GM23248 (cell line): ENCODE measurements at regions not wholly inside any gene's neighbourhood (a gene's known extent, or its start where the extent isn't known, plus 50 kb on each side); places are given as distances from the start of the nearest gene placed in this dataset.

Source experiments
- DNase-seq: peaks from one replicate; pipeline ENCODE4 v3.0.0-alpha.2; 2015
- H2AFZ ChIP-seq: fragments of 200-600 bp; sonication (generic); 2 replicates; pipeline ENCODE4 v1.6.1; 2016; ENCODE audit warnings: antibody characterized with exemption
- H3F3A ChIP-seq: fragments of 200-600 bp; sonication (generic); 2 replicates; pipeline ENCODE4 v1.6.1; 2016; ENCODE audit warnings: mild to moderate bottlenecking, antibody characterized with exemption, mixed run types; ENCODE audit not compliant: insufficient read depth
- H3K27ac ChIP-seq: fragments of 200-600 bp; sonication (generic); 2 replicates; pipeline ENCODE4 v1.5.1; 2016; ENCODE audit warnings: mild to moderate bottlenecking
- H3K27me3 ChIP-seq: fragments of 200-600 bp; sonication (generic); replicated peaks from 2 replicates; pipeline ENCODE4 v1.6.1; 2016; ENCODE audit warnings: mild to moderate bottlenecking; ENCODE audit not compliant: insufficient read depth
- H3K36me3 ChIP-seq: fragments of 200-600 bp; sonication (generic); 2 replicates; pipeline ENCODE4 v1.6.1; 2016; ENCODE audit warnings: low read depth, mild to moderate bottlenecking
- H3K4me1 ChIP-seq: fragments of 200-600 bp; sonication (generic); 2 replicates; pipeline ENCODE4 v1.6.1; 2016; ENCODE audit warnings: mild to moderate bottlenecking; ENCODE audit not compliant: insufficient read depth
- H3K4me2 ChIP-seq: fragments of 200-600 bp; sonication (generic); one replicate; pipeline ENCODE4 v1.6.1; 2016; ENCODE audit warnings: mild to moderate bottlenecking; ENCODE audit not compliant: unreplicated experiment
- H3K4me3 ChIP-seq: fragments of 200-600 bp; sonication (generic); 2 replicates; pipeline ENCODE4 v1.5.1; 2016; ENCODE audit warnings: mild to moderate bottlenecking
- H3K79me2 ChIP-seq: fragments of 200-600 bp; sonication (generic); 2 replicates; pipeline ENCODE4 v1.6.1; 2016; ENCODE audit warnings: mild to moderate bottlenecking; ENCODE audit not compliant: insufficient read depth
- H3K9ac ChIP-seq: fragments of 200-600 bp; sonication (generic); 2 replicates; pipeline ENCODE4 v1.6.1; 2016; ENCODE audit warnings: mild to moderate bottlenecking
- H3K9me2 ChIP-seq: fragments of 200-600 bp; sonication (generic); 2 replicates; pipeline ENCODE4 v1.6.1; 2016; ENCODE audit warnings: mixed run types, mild to moderate bottlenecking, moderate library complexity; ENCODE audit not compliant: insufficient read depth
- H3K9me3 ChIP-seq: fragments of 200-600 bp; sonication (generic); one replicate; pipeline ENCODE4 v1.6.1; 2017; ENCODE audit warnings: low read depth
- H4K20me1 ChIP-seq: fragments of 200-600 bp; sonication (generic); 2 replicates; pipeline ENCODE4 v1.6.0; 2016; ENCODE audit not compliant: insufficient read depth
- EZH2 ChIP-seq: fragments of 200-600 bp; sonication (generic); IDR thresholded peaks from 2 replicates; pipeline ENCODE4 v1.6.1; 2018; ENCODE audit warnings: antibody characterized with exemption, mild to moderate bottlenecking; ENCODE audit not compliant: insufficient read depth, poor library complexity, severe bottlenecking
- EZH2phosphoT487 ChIP-seq: fragments of 200-600 bp; sonication (generic); IDR thresholded peaks from 2 replicates; pipeline ENCODE4 v1.6.1; 2018; ENCODE audit warnings: antibody characterized with exemption, moderate library complexity, mild to moderate bottlenecking, low read depth; ENCODE audit not compliant: insufficient read depth
- WGBS, 2 experiments: methylation state at CpG; one replicate each; pipeline ENCODE4 v1.1.6; 2015 to 2017; ENCODE audit warnings: low lambda C conversion rate in 2 of 2, low coverage in 1 of 2; ENCODE audit errors: missing lambda C conversion rate in 2 of 2; 5-methylcytosine and 5-hydroxymethylcytosine counted together
- in situ Hi-C: fragments of 300-500 bp; cut with MboI; formaldehyde crosslinking; loops from 2 replicates; pipeline ENCODE4 v1.15.0; 2020

- no peak overlapping the region for H3K4me2 ChIP-seq
- no peaks in the 10 kb centered on the region for H3K36me3 ChIP-seq
- no peaks in the 10 kb centered on the region for H3K4me1 ChIP-seq
- DNase-seq, result no peak
- H3K4me3 ChIP-seq, result no peak overlapping the region
- H3F3A ChIP-seq, result no peaks in the 10 kb centered on the region
- H3K9me3 ChIP-seq, result no peaks in the 10 kb centered on the region
- H4K20me1 ChIP-seq, result no peaks in the 10 kb centered on the region
- H3K9ac ChIP-seq, result no peak overlapping the region
- TF ChIP-seq EZH2, result no peak
- no peak for TF ChIP-seq EZH2phosphoT487
- no peak overlapping the region for H3K27ac ChIP-seq
- H3K9me2 ChIP-seq, result no peaks in the 10 kb centered on the region
- 68 to 73% methylated on average over 4 of the region's 4 CpGs for WGBS, 2 experiments
- in situ Hi-C loops, result no loop called here
- no peaks in the 10 kb centered on the region for H3K79me2 ChIP-seq
- H3K27me3 ChIP-seq, result peaks cover 9% of the 10 kb centered on the region
- no peak overlapping the region for H2AFZ ChIP-seq
Observed at GRCh38 chr6:37561361-37561760, 61.7 kb upstream of the CCDC167 start.

DNA sequence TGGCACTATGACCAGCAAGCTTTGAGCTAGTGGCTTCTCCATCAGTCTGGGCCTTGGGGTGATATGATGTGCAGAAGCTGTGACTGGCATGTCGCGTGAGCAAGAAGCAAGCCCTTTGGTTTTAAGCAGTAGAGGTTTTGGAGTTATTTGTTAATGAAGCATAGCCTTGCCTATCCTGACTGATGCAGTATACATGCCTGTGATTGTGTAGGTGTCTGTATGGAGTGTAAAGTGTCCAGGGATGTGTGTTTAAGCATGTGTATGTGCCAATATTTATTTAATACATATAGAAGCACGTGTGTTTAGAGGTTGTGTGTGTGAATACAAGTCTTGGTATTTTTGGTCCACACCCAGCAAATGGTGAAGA, 61.0 kb upstream of the CCDC167 start:
- Histone ChIP-seq H4K20me1 (no peaks in the 10 kb centered on the region), H3K27ac (no peak overlapping the region), H3K4me1 (no peaks in the 10 kb centered on the region), H3K9me3 (no peaks in the 10 kb centered on the region), H3K4me2 (no peak overlapping the region), H3K4me3 (no peak overlapping the region), H3K79me2 (no peaks in the 10 kb centered on the region), H3K36me3 (no peaks in the 10 kb centered on the region), H2AFZ (no peak overlapping the region), H3K9ac (no peak overlapping the region), H3K9me2 (no peaks in the 10 kb centered on the region), H3K27me3 (peaks cover 9% of the 10 kb centered on the region), H3F3A (no peaks in the 10 kb centered on the region)
- TF ChIP-seq EZH2phosphoT487, result no peak
- TF ChIP-seq EZH2, result no peak
- no peak for DNase-seq
- 96% methylated on average over 3 of the region's 3 CpGs for WGBS, 2 experiments
- in situ Hi-C loops, result no loop called here

DNA sequence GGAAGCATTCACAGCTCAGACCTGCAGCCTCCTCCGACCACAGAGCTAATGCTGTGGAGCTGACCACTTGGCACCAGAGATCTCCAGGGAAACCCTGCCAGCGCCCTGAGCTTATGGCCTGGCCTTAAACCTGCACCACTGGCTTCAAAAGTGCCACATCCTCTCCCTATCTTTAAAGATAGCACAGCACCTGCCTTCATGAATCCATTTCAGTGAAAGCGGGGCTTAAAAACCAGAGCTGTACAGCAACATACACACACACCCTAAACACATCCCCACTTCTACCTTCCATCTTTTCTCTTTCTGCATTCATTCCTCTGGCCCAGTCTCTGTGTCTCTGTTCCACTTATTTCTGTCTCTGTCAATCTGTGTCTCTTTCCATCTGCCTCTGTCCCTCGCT, 59.8 kb upstream of the CCDC167 start:
- peaks cover 9% of the 10 kb centered on the region for H3K27me3 ChIP-seq
- H3F3A ChIP-seq, result no peaks in the 10 kb centered on the region
- H4K20me1 ChIP-seq, result no peaks in the 10 kb centered on the region
- H2AFZ ChIP-seq, result no peak overlapping the region
- H3K79me2 ChIP-seq, result no peaks in the 10 kb centered on the region
- 77 to 87% methylated on average over 4 of the region's 4 CpGs for WGBS, 2 experiments
- no peak overlapping the region for H3K27ac ChIP-seq
- in situ Hi-C loops, result no loop called here
- no peak overlapping the region for H3K4me2 ChIP-seq
- H3K4me3 ChIP-seq, result no peak overlapping the region
- no peaks in the 10 kb centered on the region for H3K9me3 ChIP-seq
- H3K9me2 ChIP-seq, result no peaks in the 10 kb centered on the region
- H3K36me3 ChIP-seq, result no peaks in the 10 kb centered on the region
- DNase-seq, result no peak
- peaks cover 5% of the 10 kb centered on the region for H3K4me1 ChIP-seq
- no peak overlapping the region for H3K9ac ChIP-seq
- no peak for TF ChIP-seq EZH2
- TF ChIP-seq EZH2phosphoT487, result no peak

GRCh38 chr6:37559050-37559449, 59.4 kb upstream of the CCDC167 start:
- Histone ChIP-seq H3K79me2 (no peaks in the 10 kb centered on the region), H3K36me3 (no peaks in the 10 kb centered on the region), H4K20me1 (no peaks in the 10 kb centered on the region), H3K4me1 (peaks cover 10% of the 10 kb centered on the region), H3K9ac (no peak overlapping the region), H3K27me3 (peaks cover 9% of the 10 kb centered on the region), H2AFZ (no peak overlapping the region), H3K4me3 (no peak overlapping the region), H3K9me2 (no peaks in the 10 kb centered on the region), H3F3A (no peaks in the 10 kb centered on the region), H3K4me2 (no peak overlapping the region), H3K27ac (no peak overlapping the region), H3K9me3 (no peaks in the 10 kb centered on the region)
- WGBS, 2 experiments, result 77 to 82% methylated on average over 6 of the region's 6 CpGs
- DNase-seq, result no peak
- in situ Hi-C loops, result no loop called here
- TF ChIP-seq EZH2phosphoT487 (no peak), EZH2 (no peak)

DNA sequence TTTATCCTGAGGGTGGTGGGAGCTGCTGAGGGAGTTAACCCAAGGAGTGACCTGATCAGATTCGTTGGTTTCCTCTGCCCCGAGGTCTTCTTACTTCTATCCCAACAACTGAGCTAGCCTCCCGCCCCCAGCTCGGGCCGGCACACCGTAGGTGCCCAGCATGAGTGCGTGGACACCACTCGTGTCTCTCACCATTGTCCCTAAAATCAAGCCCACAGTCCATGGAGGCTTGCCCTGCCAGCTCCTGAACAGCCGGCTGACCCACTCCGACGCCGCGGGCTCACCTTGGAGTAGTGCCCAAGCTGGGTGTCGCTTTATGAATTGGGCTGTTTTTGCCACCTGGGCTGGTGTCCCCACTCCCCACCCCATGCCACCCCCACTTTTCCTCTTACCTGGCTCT, 59.0 kb upstream of the CCDC167 start:
- Histone ChIP-seq H3K27me3 (peaks cover 9% of the 10 kb centered on the region), H3K36me3 (no peaks in the 10 kb centered on the region), H3F3A (peaks cover under 1% of the 10 kb centered on the region; the same call in 1 of the 2 replicates), H3K9me2 (no peaks in the 10 kb centered on the region), H3K9ac (no peak overlapping the region), H3K79me2 (no peaks in the 10 kb centered on the region), H3K4me2 (no peak overlapping the region), H3K4me1 (peaks cover 13% of the 10 kb centered on the region), H3K4me3 (no peak overlapping the region), H4K20me1 (no peaks in the 10 kb centered on the region), H3K9me3 (no peaks in the 10 kb centered on the region), H3K27ac (no peak overlapping the region), H2AFZ (no peak overlapping the region)
- DNase-seq, result no peak
- 91 to 96% methylated on average over 13 to 14 of the region's 14 CpGs for WGBS, 2 experiments
- no peak for TF ChIP-seq EZH2phosphoT487
- no peak for TF ChIP-seq EZH2
- in situ Hi-C loops, result no loop called here
